ENCODE measurements at regions not wholly inside any gene's neighbourhood (a gene's known extent, or its start where the extent isn't known, plus 50 kb on each side); places are given as distances from the start of the nearest gene placed in this dataset.

DNA sequence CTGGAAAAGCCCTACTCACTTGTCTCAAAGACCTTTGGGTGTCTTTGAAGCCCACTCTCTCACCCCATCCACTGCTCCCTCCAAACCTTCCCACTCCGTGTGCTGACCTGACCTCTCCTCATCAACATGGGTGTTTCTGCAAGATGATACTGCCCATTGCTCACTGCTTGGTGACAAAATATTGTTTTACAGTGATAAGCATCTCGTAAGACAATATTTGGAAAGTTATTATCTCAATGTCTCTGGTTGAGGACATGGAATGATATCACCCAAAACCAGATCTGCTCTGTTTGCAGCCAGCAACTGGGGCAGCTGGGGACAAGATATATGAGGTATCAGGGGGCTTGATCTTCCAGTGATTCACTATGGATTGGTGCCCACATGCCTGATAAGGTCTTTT lies 195.8 kb downstream of the SALL1 start:
- Histone ChIP-seq H3K9me3 (no peaks in the 10 kb centered on the region), H3K36me3 (no peaks in the 10 kb centered on the region), H3K27ac (no peak overlapping the region), H3K4me1 (ENCODE audit: control insufficient read depth in 1 of 2, insufficient read depth in 1 of 2, low read depth in 1 of 2, low read length in 1 of 2) (no peaks in the 10 kb centered on the region), H3K27me3 (no peaks in the 10 kb centered on the region), H3K4me3 (ENCODE audit: low read depth in 1 of 2, low read length in 1 of 2) (no peak overlapping the region)
- TF ChIP-seq, protein P1, sequence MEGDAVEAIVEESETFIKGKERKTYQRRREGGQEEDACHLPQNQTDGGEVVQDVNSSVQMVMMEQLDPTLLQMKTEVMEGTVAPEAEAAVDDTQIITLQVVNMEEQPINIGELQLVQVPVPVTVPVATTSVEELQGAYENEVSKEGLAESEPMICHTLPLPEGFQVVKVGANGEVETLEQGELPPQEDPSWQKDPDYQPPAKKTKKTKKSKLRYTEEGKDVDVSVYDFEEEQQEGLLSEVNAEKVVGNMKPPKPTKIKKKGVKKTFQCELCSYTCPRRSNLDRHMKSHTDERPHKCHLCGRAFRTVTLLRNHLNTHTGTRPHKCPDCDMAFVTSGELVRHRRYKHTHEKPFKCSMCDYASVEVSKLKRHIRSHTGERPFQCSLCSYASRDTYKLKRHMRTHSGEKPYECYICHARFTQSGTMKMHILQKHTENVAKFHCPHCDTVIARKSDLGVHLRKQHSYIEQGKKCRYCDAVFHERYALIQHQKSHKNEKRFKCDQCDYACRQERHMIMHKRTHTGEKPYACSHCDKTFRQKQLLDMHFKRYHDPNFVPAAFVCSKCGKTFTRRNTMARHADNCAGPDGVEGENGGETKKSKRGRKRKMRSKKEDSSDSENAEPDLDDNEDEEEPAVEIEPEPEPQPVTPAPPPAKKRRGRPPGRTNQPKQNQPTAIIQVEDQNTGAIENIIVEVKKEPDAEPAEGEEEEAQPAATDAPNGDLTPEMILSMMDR (IDR thresholded peaks at IDR 0.05) = no peak

- Histone ChIP-seq H3K4me3 (ENCODE audit: low read depth in 1 of 2, low read length in 1 of 2) (no peak overlapping the region), H3K36me3 (no peaks in the 10 kb centered on the region), H3K9me3 (no peaks in the 10 kb centered on the region), H3K4me1 (ENCODE audit: control insufficient read depth in 1 of 2, insufficient read depth in 1 of 2, low read depth in 1 of 2, low read length in 1 of 2) (no peaks in the 10 kb centered on the region), H3K27ac (no peak overlapping the region), H3K27me3 (no peaks in the 10 kb centered on the region)
- TF ChIP-seq, protein P1 (IDR thresholded peaks at IDR 0.05) = no peak
Measured at GRCh38 chr16:50954469-50954868, 196.6 kb downstream of the SALL1 start.

DNA sequence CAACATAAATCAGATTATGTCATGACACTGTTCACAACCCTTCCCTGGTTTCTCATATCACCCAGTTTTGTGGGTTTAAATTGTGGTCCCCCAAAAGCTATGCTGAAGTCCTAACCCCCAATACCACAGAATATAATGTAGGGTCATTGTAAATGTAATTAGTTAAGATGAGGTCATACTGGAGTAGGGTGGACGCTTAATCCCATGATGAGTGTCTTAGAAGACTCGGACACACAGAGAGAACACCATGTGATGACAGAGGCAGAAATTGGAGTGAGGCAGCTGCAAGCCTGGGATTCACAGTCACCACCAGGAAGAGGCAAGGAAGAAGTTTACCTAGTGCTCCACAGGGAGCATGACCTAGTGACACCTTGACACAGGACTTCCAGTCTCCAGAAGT lies 197.8 kb downstream of the SALL1 start:
- no peaks in the 10 kb centered on the region for H3K9me3 ChIP-seq
- H3K4me1 ChIP-seq (ENCODE audit: control insufficient read depth in 1 of 2, insufficient read depth in 1 of 2, low read depth in 1 of 2, low read length in 1 of 2) = no peaks in the 10 kb centered on the region
- TF ChIP-seq, protein P1 (IDR thresholded peaks at IDR 0.05) = no peak
- H3K4me3 ChIP-seq (ENCODE audit: low read depth in 1 of 2, low read length in 1 of 2) = no peak overlapping the region
- H3K27me3 ChIP-seq = no peaks in the 10 kb centered on the region
- H3K27ac ChIP-seq = no peak overlapping the region
- H3K36me3 ChIP-seq = no peaks in the 10 kb centered on the region

DNA sequence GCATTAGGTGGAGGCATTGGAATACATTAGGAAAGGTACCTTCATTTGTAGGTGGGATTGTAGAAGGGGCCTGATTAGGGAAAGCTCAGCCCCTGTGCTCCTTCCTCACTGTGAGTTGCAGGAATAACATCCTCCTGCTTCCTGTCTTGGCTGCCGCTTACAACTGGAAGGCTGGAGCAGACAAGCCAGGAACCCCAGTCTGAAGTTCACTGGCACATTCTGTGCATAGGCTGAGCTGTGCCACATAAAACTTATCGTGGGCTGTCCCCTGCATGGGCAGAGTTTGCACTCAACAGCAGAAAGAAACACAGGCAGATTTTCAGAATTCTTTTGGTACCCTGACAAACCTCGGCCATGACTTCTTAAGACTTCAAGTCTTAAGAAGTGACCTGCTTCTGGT lies 200.1 kb downstream of the SALL1 start:
- H3K27me3 ChIP-seq = no peaks in the 10 kb centered on the region
- TF ChIP-seq, protein P1 (IDR thresholded peaks at IDR 0.05) = no peak
- H3K27ac ChIP-seq = no peak overlapping the region
- H3K36me3 ChIP-seq = no peaks in the 10 kb centered on the region
- no peaks in the 10 kb centered on the region for H3K9me3 ChIP-seq
- H3K4me3 ChIP-seq (ENCODE audit: low read depth in 1 of 2, low read length in 1 of 2) = no peak overlapping the region
- H3K4me1 ChIP-seq (ENCODE audit: control insufficient read depth in 1 of 2, insufficient read depth in 1 of 2, low read depth in 1 of 2, low read length in 1 of 2) = no peaks in the 10 kb centered on the region

- Histone ChIP-seq H3K36me3 (no peaks in the 10 kb centered on the region), H3K4me3 (ENCODE audit: low read depth in 1 of 2, low read length in 1 of 2) (no peak overlapping the region), H3K27ac (no peak overlapping the region), H3K27me3 (peaks cover 4% of the 10 kb centered on the region), H3K9me3 (no peaks in the 10 kb centered on the region), H3K4me1 (ENCODE audit: control insufficient read depth in 1 of 2, insufficient read depth in 1 of 2, low read depth in 1 of 2, low read length in 1 of 2) (no peaks in the 10 kb centered on the region)
- TF ChIP-seq, protein P1 (IDR thresholded peaks at IDR 0.05) = no peak
Measured at GRCh38 chr16:50948268-50948930, 202.7 kb downstream of the SALL1 start.

Measured in neutrophil (primary cell).